B cell (primary cell): ENCODE measurements at regions not wholly inside any gene's neighbourhood (a gene's known extent, or its start where the extent isn't known, plus 50 kb on each side); places are given as distances from the start of the nearest gene placed in this dataset.

Source experiments
- ATAC-seq: fragments of 200-7000 bp; cut with Tn5 transposase; one replicate; pipeline ENCODE4 v1.10.0; 2021; ENCODE audit warnings: low read depth, mild to moderate bottlenecking, moderate number of reproducible peaks, moderate library complexity
- CTCF ChIA-PET: fragments of 350-600 bp; sonication (Branson Sonifier 250); formaldehyde crosslinking; loops from one replicate; lab custom pipeline; 2021; ENCODE audit warnings: antibody characterized with exemption, inconsistent platforms; lab: Charles Lee
- POLR2A ChIA-PET: fragments of 350-600 bp; sonication (Branson Sonifier 250); formaldehyde crosslinking; loops from one replicate; lab custom pipeline; 2021; ENCODE audit warnings: antibody characterized with exemption; lab: Charles Lee
- DNase-seq: peaks from one replicate; pipeline ENCODE4 v3.0.0; 2013
- H2AFZ ChIP-seq: 2 replicates; pipeline ENCODE4 v1.6.1; 2012; ENCODE audit warnings: mild to moderate bottlenecking, low read depth, low read length; ENCODE audit not compliant: insufficient read depth, poor library complexity, severe bottlenecking
- H3K27ac ChIP-seq, 2 donors: 1 replicate in 1 of 2; 2 replicates in 1 of 2; pipeline ENCODE4 v1.5.1; 2012 to 2013; ENCODE audit warnings: low read length in 2 of 2, mild to moderate bottlenecking in 2 of 2, moderate library complexity in 1 of 2
- H3K27me3 ChIP-seq, 4 experiments: fragments of 200-600 bp in 1 of 4; sonication (generic) in 1 of 4; replicated peaks in 1 of 4; 1 replicate in 2 of 4; 2 replicates in 2 of 4; pipeline versions ENCODE4 v1.6.1 to v1.7.0; 2013 to 2016; ENCODE audit warnings: low read length in 3 of 4, mild to moderate bottlenecking in 2 of 4, mixed read lengths in 1 of 4, moderate library complexity in 1 of 4; ENCODE audit not compliant: insufficient read depth in 4 of 4, control insufficient read depth in 3 of 4; ENCODE audit errors: control extremely low read depth in 1 of 4
- H3K36me3 ChIP-seq, 2 experiments: replicated peaks in 1 of 2; 1 replicate in 1 of 2; 2 replicates in 1 of 2; pipeline versions ENCODE4 v1.6.1 to v1.7.1; 2013; ENCODE audit warnings: low read length in 1 of 2; ENCODE audit not compliant: insufficient read depth in 2 of 2, control insufficient read depth in 1 of 2; ENCODE audit errors: control extremely low read depth in 1 of 2, extremely low read depth in 1 of 2
- H3K4me1 ChIP-seq, 2 donors: fragments of 200-600 bp in 1 of 2; sonication (generic) in 1 of 2; 1 replicate in 1 of 2; 2 replicates in 1 of 2; pipeline versions ENCODE4 v1.5.1 to v1.6.1; 2013 to 2017; ENCODE audit warnings: low read length in 2 of 2; ENCODE audit not compliant: control insufficient read depth in 2 of 2, insufficient read depth in 2 of 2
- H3K4me2 ChIP-seq: replicated peaks from 2 replicates; pipeline ENCODE3; 2012; ENCODE audit warnings: mild to moderate bottlenecking, low read depth, low read length; ENCODE audit not compliant: poor library complexity, severe bottlenecking
- H3K4me3 ChIP-seq, 5 experiments: fragments of 200-600 bp in 1 of 5; sonication (generic) in 1 of 5; 1 replicate in 3 of 5; 2 replicates in 2 of 5; pipeline versions ENCODE4 v1.5.1 to v1.7.0; 2011 to 2016; ENCODE audit warnings: low read length in 4 of 5, mild to moderate bottlenecking in 4 of 5, low read depth in 2 of 5, control low read depth in 1 of 5, moderate library complexity in 1 of 5; ENCODE audit not compliant: insufficient read depth in 1 of 5; ENCODE audit errors: control extremely low read depth in 1 of 5, extremely low read depth in 1 of 5
- H3K79me2 ChIP-seq: fragments of 200-600 bp; sonication (generic); one replicate; pipeline ENCODE4 v1.6.0; 2016; ENCODE audit warnings: low read length; ENCODE audit not compliant: control insufficient read depth, insufficient read depth
- H3K9ac ChIP-seq: fragments of 200-600 bp; sonication (generic); 2 replicates; pipeline ENCODE4 v1.6.1; 2017; ENCODE audit warnings: mild to moderate bottlenecking, low read length, moderate library complexity
- H3K9me3 ChIP-seq, 3 donors: one replicate each; pipeline versions ENCODE4 v1.6.1 to v1.7.1; 2013; ENCODE audit warnings: low read length in 2 of 3; ENCODE audit not compliant: control insufficient read depth in 2 of 3, insufficient read depth in 1 of 3; ENCODE audit errors: control extremely low read depth in 1 of 3
- H4K20me1 ChIP-seq: 2 replicates; pipeline ENCODE4 v1.6.0; 2012; ENCODE audit warnings: mild to moderate bottlenecking, low read length; ENCODE audit not compliant: insufficient read depth, control insufficient read depth, poor library complexity, severe bottlenecking
- H3K27ac Mint-ChIP-seq: one replicate; pipeline ENCODE4 v1.8.0; 2021; ENCODE audit warnings: mixed read lengths
- H3K27me3 Mint-ChIP-seq: one replicate; pipeline ENCODE4 v1.8.0; 2021; ENCODE audit warnings: mixed read lengths
- H3K4me1 Mint-ChIP-seq: one replicate; pipeline ENCODE4 v1.8.0; 2021; ENCODE audit warnings: mixed read lengths
- H3K4me3 Mint-ChIP-seq: one replicate; pipeline ENCODE4 v1.8.0; 2021; ENCODE audit warnings: mixed read lengths
- H3K9me3 Mint-ChIP-seq: one replicate; pipeline ENCODE4 v1.8.0; 2022; ENCODE audit warnings: mixed read lengths; ENCODE audit not compliant: insufficient read depth
- EZH2 ChIP-seq: IDR thresholded peaks from 2 replicates; pipeline ENCODE4 v1.6.1; 2012; ENCODE audit warnings: borderline replicate concordance, low read depth, mild to moderate bottlenecking, moderate library complexity, low read length; ENCODE audit not compliant: insufficient read depth, poor library complexity, severe bottlenecking
- WGBS: methylation state at CpG from one replicate; pipeline ENCODE4 v1.1.5; 2013; ENCODE audit warnings: missing lambda C conversion rate; ENCODE audit not compliant: insufficient coverage; 5-methylcytosine and 5-hydroxymethylcytosine counted together
- intact Hi-C: fragments of 100-400 bp; cut with micrococcal nuclease; formaldehyde crosslinking; loops from one replicate; pipeline ENCODE4 v1.10.0; 2022
- TF ChIP-seq, protein P1 (sequence below): fragments of 200-600 bp; IDR thresholded peaks from one replicate; pipeline ENCODE4 v1.8.0; 2022; ENCODE audit warnings: antibody characterized with exemption, mild to moderate bottlenecking

DNA sequence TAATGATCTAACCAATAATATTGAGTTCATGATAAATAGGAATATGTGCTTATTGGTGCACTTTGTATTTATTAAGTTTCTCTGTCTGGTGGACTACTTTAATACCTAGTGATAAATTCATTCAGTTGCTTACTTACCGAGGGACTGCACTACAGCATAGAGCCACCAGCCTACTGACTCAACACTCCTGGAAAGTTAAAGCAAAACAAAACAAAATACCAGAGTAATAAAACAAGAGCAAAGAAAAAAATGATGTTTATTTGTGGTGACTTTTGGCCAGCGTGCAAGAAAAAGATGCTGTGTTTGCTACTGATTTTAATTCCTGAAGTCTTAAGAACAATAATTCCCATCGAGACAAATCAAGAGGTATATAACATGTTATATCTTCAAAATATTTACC, 586.3 kb downstream of the PLA2G4A start:
- TF ChIP-seq, protein P1, sequence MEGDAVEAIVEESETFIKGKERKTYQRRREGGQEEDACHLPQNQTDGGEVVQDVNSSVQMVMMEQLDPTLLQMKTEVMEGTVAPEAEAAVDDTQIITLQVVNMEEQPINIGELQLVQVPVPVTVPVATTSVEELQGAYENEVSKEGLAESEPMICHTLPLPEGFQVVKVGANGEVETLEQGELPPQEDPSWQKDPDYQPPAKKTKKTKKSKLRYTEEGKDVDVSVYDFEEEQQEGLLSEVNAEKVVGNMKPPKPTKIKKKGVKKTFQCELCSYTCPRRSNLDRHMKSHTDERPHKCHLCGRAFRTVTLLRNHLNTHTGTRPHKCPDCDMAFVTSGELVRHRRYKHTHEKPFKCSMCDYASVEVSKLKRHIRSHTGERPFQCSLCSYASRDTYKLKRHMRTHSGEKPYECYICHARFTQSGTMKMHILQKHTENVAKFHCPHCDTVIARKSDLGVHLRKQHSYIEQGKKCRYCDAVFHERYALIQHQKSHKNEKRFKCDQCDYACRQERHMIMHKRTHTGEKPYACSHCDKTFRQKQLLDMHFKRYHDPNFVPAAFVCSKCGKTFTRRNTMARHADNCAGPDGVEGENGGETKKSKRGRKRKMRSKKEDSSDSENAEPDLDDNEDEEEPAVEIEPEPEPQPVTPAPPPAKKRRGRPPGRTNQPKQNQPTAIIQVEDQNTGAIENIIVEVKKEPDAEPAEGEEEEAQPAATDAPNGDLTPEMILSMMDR = no peak
- no peak for TF ChIP-seq EZH2
- Histone ChIP-seq H2AFZ (no peak overlapping the region), H3K9ac (no peak overlapping the region), H4K20me1 (no peaks in the 10 kb centered on the region), H3K36me3 (no peaks in the 10 kb centered on the region), H3K27ac (no peak overlapping the region), H3K4me3 (no peak overlapping the region), H3K4me1 (no peaks in the 10 kb centered on the region), H3K27me3 (no peaks in the 10 kb centered on the region), H3K4me2 (no peak overlapping the region), H3K9me3 (no peaks in the 10 kb centered on the region), H3K79me2 (no peaks in the 10 kb centered on the region)
- Mint-ChIP-seq H3K4me1 (no peaks in the 10 kb centered on the region), H3K27ac (no peak overlapping the region), H3K4me3 (no peak overlapping the region), H3K9me3 (no peaks in the 10 kb centered on the region), H3K27me3 (no peaks in the 10 kb centered on the region)
- ATAC-seq (no peak), DNase-seq (no peak)
- intact Hi-C loops = no loop called here
- WGBS = no CpG with 5 or more reads among the region's 3 CpGs
- ChIA-PET POLR2A (no interaction called here), CTCF (no interaction called here)

DNA sequence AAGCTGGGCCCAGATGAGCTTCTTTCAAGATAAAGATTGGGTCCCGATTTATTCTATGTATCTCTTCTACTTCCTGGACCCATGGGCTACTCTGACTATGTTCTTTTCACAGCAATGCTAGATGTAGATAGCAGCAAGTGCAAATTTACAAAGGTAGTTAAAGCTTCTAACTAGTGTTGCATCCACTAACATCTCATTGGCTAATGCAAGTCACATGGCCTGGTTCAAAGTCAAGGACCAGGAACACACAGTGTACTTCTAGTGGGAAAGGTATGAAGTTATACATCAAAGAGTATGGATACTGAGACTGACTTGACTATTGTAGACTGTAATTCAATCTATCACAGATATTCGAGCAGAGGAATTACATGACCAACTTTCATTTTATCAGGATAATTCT, 588.8 kb downstream of the PLA2G4A start:
- DNase-seq = no peak
- intact Hi-C loops = no loop called here
- H3K4me1 Mint-ChIP-seq = no peaks in the 10 kb centered on the region

More for the DNA sequence above, 588.8 kb downstream of the PLA2G4A start:
- Histone ChIP-seq H3K27me3 (no peaks in the 10 kb centered on the region), H3K4me2 (no peak overlapping the region), H3K27ac (no peak overlapping the region), H3K9me3 (no peaks in the 10 kb centered on the region), H3K4me3 (no peak overlapping the region), H3K4me1 (no peaks in the 10 kb centered on the region), H3K36me3 (no peaks in the 10 kb centered on the region), H4K20me1 (no peaks in the 10 kb centered on the region), H2AFZ (no peak overlapping the region), H3K9ac (no peak overlapping the region), H3K79me2 (no peaks in the 10 kb centered on the region)
- POLR2A ChIA-PET = no interaction called here
- H3K27me3 Mint-ChIP-seq = no peaks in the 10 kb centered on the region
- CTCF ChIA-PET = no interaction called here
- ATAC-seq = no peak
- H3K4me3 Mint-ChIP-seq = no peak overlapping the region
- TF ChIP-seq, protein P1 = no peak
- no peak for TF ChIP-seq EZH2
- H3K9me3 Mint-ChIP-seq = no peaks in the 10 kb centered on the region
- no peak overlapping the region for H3K27ac Mint-ChIP-seq
- WGBS = no CpG with 5 or more reads among the region's 2 CpGs
